ENCODE measurements at regions not wholly inside any gene's neighbourhood (a gene's known extent, or its start where the extent isn't known, plus 50 kb on each side); places are given as distances from the start of the nearest gene placed in this dataset.

GRCh38 chr6:44500074-44500473 lies 112.6 kb downstream of the CDC5L start:
- no peak for DNase-seq (ENCODE audit: low read depth)

- no peak for DNase-seq (ENCODE audit: low read depth)
These were observed 116.0 kb downstream of the CDC5L start for GRCh38 chr6:44503471-44503870.

- no peak for DNase-seq (ENCODE audit: low read depth)
These were observed 116.8 kb downstream of the CDC5L start for GRCh38 chr6:44504301-44504791.

- no peak for DNase-seq (ENCODE audit: low read depth)
These were observed 118.2 kb downstream of the CDC5L start for GRCh38 chr6:44505751-44506150.

- DNase-seq (ENCODE audit: low read depth): no peak
These were observed 119.5 kb downstream of the CDC5L start for GRCh38 chr6:44507014-44507413.

- DNase-seq (ENCODE audit: low read depth): no peak
These were observed 121.1 kb downstream of the CDC5L start for GRCh38 chr6:44508646-44509045.

GRCh38 chr6:44511126-44511525 lies 123.6 kb downstream of the CDC5L start:
- DNase-seq (ENCODE audit: low read depth): no peak

- no peak for DNase-seq (ENCODE audit: low read depth)
These were observed 125.6 kb downstream of the CDC5L start for GRCh38 chr6:44512868-44513741.

- no peak for DNase-seq (ENCODE audit: low read depth)
These were observed 126.6 kb downstream of the CDC5L start for GRCh38 chr6:44514085-44514484.

- no peak for DNase-seq (ENCODE audit: low read depth)
These were observed 127.2 kb downstream of the CDC5L start for GRCh38 chr6:44514576-44515193.

- no peak for DNase-seq (ENCODE audit: low read depth)
These were observed 135.4 kb downstream of the CDC5L start for GRCh38 chr6:44522871-44523270.

- DNase-seq (ENCODE audit: low read depth): no peak
These were observed 137.1 kb downstream of the CDC5L start for GRCh38 chr6:44524476-44525227.

- DNase-seq (ENCODE audit: low read depth): no peak
These were observed 138.3 kb downstream of the CDC5L start for GRCh38 chr6:44525761-44526351.

GRCh38 chr6:44527181-44527580 lies 139.7 kb downstream of the CDC5L start:
- no peak for DNase-seq (ENCODE audit: low read depth)

GRCh38 chr6:44527583-44528369 lies 140.3 kb downstream of the CDC5L start:
- DNase-seq (ENCODE audit: low read depth): no peak

- DNase-seq (ENCODE audit: low read depth): no peak
These were observed 140.8 kb downstream of the CDC5L start for GRCh38 chr6:44528370-44528644.

- DNase-seq (ENCODE audit: low read depth): no peak
These were observed 141.2 kb downstream of the CDC5L start for GRCh38 chr6:44528716-44529115.

- no peak for DNase-seq (ENCODE audit: low read depth)
These were observed 141.8 kb downstream of the CDC5L start for GRCh38 chr6:44529146-44529905.

- DNase-seq (ENCODE audit: low read depth): no peak
These were observed 142.9 kb downstream of the CDC5L start for GRCh38 chr6:44530209-44530909.

GRCh38 chr6:44530910-44531234 lies 143.4 kb downstream of the CDC5L start:
- no peak for DNase-seq (ENCODE audit: low read depth)

All from T follicular helper cell (primary cell).